Testis (tissue), 2 donors: ENCODE measurements at regions not wholly inside any gene's neighbourhood (a gene's known extent, or its start where the extent isn't known, plus 50 kb on each side); places are given as distances from the start of the nearest gene placed in this dataset.

Source experiments
- POLR2A ChIP-seq: fragments of 450-650 bp; IDR thresholded peaks from one replicate; pipeline ENCODE4 v1.6.1; 2017; ENCODE audit warnings: antibody characterized with exemption, mild to moderate bottlenecking, moderate library complexity
- TF ChIP-seq, protein P1 (sequence below), 3 experiments: fragments of 450-650 bp in 2 of 3; fragments of 200-600 bp in 1 of 3; sonication (generic) in 1 of 3; IDR thresholded peaks; one replicate each; pipeline ENCODE4 v1.5.1; 2016 to 2019; ENCODE audit warnings: antibody characterized with exemption in 3 of 3, mild to moderate bottlenecking in 2 of 3, moderate library complexity in 1 of 3

DNA sequence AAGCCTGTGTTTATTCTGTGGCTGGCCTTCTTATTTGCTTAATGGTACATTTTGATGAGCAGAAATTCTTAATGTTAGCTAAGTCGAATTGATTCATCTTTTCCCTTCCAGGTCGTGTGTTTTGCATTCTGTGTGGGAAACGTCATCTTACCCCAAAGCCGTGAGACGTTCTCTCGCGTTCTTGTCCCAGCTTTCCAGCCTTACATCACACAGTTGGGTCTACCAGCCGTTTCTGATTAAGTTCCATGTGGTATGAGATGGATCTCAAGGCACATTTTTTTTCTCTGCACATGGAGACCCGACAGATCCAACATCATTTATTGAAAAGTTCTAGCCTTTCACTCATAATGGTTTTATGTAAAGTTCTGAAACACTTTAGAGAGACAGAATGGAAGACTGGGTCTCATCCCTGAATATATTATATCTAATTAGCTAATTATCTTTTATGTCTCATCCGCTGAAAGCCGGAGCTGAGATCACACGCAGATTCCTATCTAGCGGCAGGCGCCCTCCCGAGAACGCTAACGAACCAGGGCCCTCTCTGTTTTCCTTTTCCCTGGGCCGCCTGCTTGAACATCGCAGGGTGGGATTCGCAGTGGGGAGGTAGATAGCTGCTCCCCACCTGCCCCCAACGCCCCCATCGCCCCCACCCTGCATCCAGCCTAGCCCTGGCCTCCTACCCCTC, 1162.2 kb downstream of the BRD1 start:
- TF ChIP-seq, protein P1, sequence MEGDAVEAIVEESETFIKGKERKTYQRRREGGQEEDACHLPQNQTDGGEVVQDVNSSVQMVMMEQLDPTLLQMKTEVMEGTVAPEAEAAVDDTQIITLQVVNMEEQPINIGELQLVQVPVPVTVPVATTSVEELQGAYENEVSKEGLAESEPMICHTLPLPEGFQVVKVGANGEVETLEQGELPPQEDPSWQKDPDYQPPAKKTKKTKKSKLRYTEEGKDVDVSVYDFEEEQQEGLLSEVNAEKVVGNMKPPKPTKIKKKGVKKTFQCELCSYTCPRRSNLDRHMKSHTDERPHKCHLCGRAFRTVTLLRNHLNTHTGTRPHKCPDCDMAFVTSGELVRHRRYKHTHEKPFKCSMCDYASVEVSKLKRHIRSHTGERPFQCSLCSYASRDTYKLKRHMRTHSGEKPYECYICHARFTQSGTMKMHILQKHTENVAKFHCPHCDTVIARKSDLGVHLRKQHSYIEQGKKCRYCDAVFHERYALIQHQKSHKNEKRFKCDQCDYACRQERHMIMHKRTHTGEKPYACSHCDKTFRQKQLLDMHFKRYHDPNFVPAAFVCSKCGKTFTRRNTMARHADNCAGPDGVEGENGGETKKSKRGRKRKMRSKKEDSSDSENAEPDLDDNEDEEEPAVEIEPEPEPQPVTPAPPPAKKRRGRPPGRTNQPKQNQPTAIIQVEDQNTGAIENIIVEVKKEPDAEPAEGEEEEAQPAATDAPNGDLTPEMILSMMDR (IDR thresholded peaks at IDR 0.05), result no peak
- TF ChIP-seq POLR2A, result no peak
